ENCODE measurements at regions not wholly inside any gene's neighbourhood (a gene's known extent, or its start where the extent isn't known, plus 50 kb on each side); places are given as distances from the start of the nearest gene placed in this dataset.

- Histone ChIP-seq H3K23ac (ENCODE audit: low read depth, low read length) (no peak overlapping the region), H2AK5ac (ENCODE audit: low read depth, low read length) (no peak overlapping the region), H2AFZ (replicated peaks; ENCODE audit: low read length, poor library complexity) (no peak overlapping the region), H4K91ac (ENCODE audit: insufficient read depth, low read depth, low read length) (no peak overlapping the region), H3K4me1 (ENCODE audit: control insufficient read depth, insufficient read depth, low read length) (no peaks in the 10 kb centered on the region; the same call in 1 of the 2 replicates), H3K27ac (ENCODE audit: insufficient read depth, low read length) (no peak overlapping the region), H3K4ac (ENCODE audit: low read depth, low read length) (no peak overlapping the region), H3K4me2 (ENCODE audit: low read depth, low read length) (no peak overlapping the region), H3K4me3 (ENCODE audit: insufficient read depth, low read depth, low read length) (no peak overlapping the region), H2BK15ac (ENCODE audit: low read depth, low read length) (no peak overlapping the region), H3K9me3 (ENCODE audit: control insufficient read depth, insufficient read depth, low read length) (no peaks in the 10 kb centered on the region), H4K5ac (ENCODE audit: low read depth, low read length) (no peak overlapping the region), H2BK5ac (ENCODE audit: low read depth, low read length, poor library complexity, severe bottlenecking) (no peak overlapping the region), H2BK20ac (ENCODE audit: low read depth, low read length) (no peak overlapping the region), H3K27me3 (ENCODE audit: control insufficient read depth, insufficient read depth, low read length) (no peaks in the 10 kb centered on the region), H3K79me1 (ENCODE audit: low read depth in 1 of 2, low read length in 2 of 2) (no peaks in the 10 kb centered on the region), H3K18ac (ENCODE audit: low read depth, low read length) (no peak overlapping the region), H3K36me3 (ENCODE audit: control insufficient read depth, insufficient read depth, low read length) (no peaks in the 10 kb centered on the region), H3K14ac (replicated peaks; ENCODE audit: low read depth, low read length) (no peak overlapping the region), H3K56ac (ENCODE audit: extremely low read depth, insufficient read depth, low read length) (no peak overlapping the region), H2BK120ac (ENCODE audit: low read depth, low read length) (no peak overlapping the region), H4K20me1 (ENCODE audit: insufficient read depth, low read length) (no peaks in the 10 kb centered on the region), H4K8ac (ENCODE audit: low read depth in 2 of 2, low read length in 2 of 2) (no peak overlapping the region), H3K9ac (ENCODE audit: low read depth, low read length) (no peak overlapping the region), H3K9me1 (ENCODE audit: insufficient read depth, low read length) (no peaks in the 10 kb centered on the region), H2AK9ac (replicated peaks; ENCODE audit: low read depth, low read length, poor library complexity) (no peak overlapping the region)
- in situ Hi-C loops (cut with MboI; ENCODE audit: low sequenced_read_pairs) (loop anchor here (10.0 kb wide), 3 partner anchors 196 to 446 kb away; no protein-coding TSS in a partner anchor), intact Hi-C loops (cut with micrococcal nuclease) (loop anchor here (10.0 kb wide), 1 partner anchor 784 kb away; no protein-coding TSS in a partner anchor), dilution Hi-C loops (cut with HindIII; ENCODE audit: low sequenced_read_pairs, unreplicated experiment) (no loop called here)
- DNase-seq (no peak), ATAC-seq (ENCODE audit: low read depth) (no peak)
- TF ChIP-seq CEBPB (IDR thresholded peaks at IDR 0.05; ENCODE audit: low read depth, low read length): no peak
- TF ChIP-seq POLR2A (IDR thresholded peaks at IDR 0.05; ENCODE audit: low read depth, low read length): no peak
- no peak for TF ChIP-seq RAD21 (IDR thresholded peaks at IDR 0.05; ENCODE audit: low read length)
- TF ChIP-seq BHLHE40 (IDR thresholded peaks at IDR 0.05; ENCODE audit: low read depth, low read length): no peak
- no peak for TF ChIP-seq CHD1 (IDR thresholded peaks at IDR 0.05; ENCODE audit: low read depth, low read length)
- no peak for TF ChIP-seq SMC3 (IDR thresholded peaks at IDR 0.05; ENCODE audit: low read depth, low read length)
- no peak for TF ChIP-seq USF2 (IDR thresholded peaks at IDR 0.05; ENCODE audit: low read depth, low read length)
- no peak for TF ChIP-seq RCOR1 (IDR thresholded peaks at IDR 0.05; ENCODE audit: insufficient replicate concordance, low read length)
- TF ChIP-seq ELK1 (IDR thresholded peaks at IDR 0.05; ENCODE audit: borderline replicate concordance, low read depth, low read length): no peak
- TF ChIP-seq RFX5 (IDR thresholded peaks at IDR 0.05; ENCODE audit: low read depth, low read length): no peak
- TF ChIP-seq MAFK (IDR thresholded peaks at IDR 0.05; ENCODE audit: low read depth, low read length): no peak
- TF ChIP-seq FOS (IDR thresholded peaks at IDR 0.05; ENCODE audit: low read depth, low read length): no peak
- TF ChIP-seq NFE2L2 (IDR thresholded peaks at IDR 0.05; ENCODE audit: low read depth, low read length): no peak
- TF ChIP-seq MXI1 (IDR thresholded peaks at IDR 0.05; ENCODE audit: borderline replicate concordance, low read depth, low read length): no peak
- TF ChIP-seq CTCF (conservative IDR thresholded peaks at IDR 0.05; ENCODE audit: low read depth, low read length): no peak
- TF ChIP-seq MAZ (IDR thresholded peaks at IDR 0.05; ENCODE audit: borderline replicate concordance, low read depth, low read length): no peak
- no TSS peak for BruUV-seq (replicated peaks)
- ChIA-PET POLR2A (ENCODE audit: unreplicated experiment) (no interaction called here), CTCF (no interaction called here)
- no CpG with 5 or more reads among the region's 3 CpGs for WGBS, 2 experiments (ENCODE audit: extremely low coverage in 2 of 2, insufficient read length in 1 of 2)
These were observed 454.0 kb downstream of the FOXG1 start for GRCh38 chr14:29220566-29220965.

All from IMR-90 (cell line).